ENCODE measurements at regions not wholly inside any gene's neighbourhood (a gene's known extent, or its start where the extent isn't known, plus 50 kb on each side); places are given as distances from the start of the nearest gene placed in this dataset.

DNA sequence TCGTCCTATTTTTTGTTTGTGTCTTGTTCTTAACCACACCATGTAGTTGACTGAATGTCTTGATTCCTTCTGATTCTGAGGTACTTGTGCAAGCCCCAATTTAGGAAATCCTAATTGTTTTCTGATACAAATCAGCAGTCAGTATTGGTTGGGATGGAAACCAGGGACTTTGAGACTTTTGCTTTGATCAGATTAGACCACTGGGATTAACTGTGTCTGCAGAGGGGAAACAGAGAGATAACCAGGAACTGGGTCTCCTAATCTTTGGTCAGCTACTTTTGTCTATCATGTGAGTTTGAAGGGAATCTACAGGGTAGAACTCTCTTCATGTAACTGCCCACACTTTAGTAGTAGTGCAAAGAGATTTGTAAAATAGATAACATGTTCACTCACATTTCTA, 173.8 kb upstream of the POC5 start:
- TF ChIP-seq POLR2A (IDR thresholded peaks at IDR 0.05), result no peak
- TF ChIP-seq, protein P1, sequence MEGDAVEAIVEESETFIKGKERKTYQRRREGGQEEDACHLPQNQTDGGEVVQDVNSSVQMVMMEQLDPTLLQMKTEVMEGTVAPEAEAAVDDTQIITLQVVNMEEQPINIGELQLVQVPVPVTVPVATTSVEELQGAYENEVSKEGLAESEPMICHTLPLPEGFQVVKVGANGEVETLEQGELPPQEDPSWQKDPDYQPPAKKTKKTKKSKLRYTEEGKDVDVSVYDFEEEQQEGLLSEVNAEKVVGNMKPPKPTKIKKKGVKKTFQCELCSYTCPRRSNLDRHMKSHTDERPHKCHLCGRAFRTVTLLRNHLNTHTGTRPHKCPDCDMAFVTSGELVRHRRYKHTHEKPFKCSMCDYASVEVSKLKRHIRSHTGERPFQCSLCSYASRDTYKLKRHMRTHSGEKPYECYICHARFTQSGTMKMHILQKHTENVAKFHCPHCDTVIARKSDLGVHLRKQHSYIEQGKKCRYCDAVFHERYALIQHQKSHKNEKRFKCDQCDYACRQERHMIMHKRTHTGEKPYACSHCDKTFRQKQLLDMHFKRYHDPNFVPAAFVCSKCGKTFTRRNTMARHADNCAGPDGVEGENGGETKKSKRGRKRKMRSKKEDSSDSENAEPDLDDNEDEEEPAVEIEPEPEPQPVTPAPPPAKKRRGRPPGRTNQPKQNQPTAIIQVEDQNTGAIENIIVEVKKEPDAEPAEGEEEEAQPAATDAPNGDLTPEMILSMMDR (IDR thresholded peaks at IDR 0.05), result no peak

Measured in Peyer's patch (tissue), 4 donors.